Mesothelial cell of epicardium (in vitro differentiated cells): ENCODE measurements at regions not wholly inside any gene's neighbourhood (a gene's known extent, or its start where the extent isn't known, plus 50 kb on each side); places are given as distances from the start of the nearest gene placed in this dataset.
A peak's percentile ranks its signal among the peaks of the same experiment; 100 is the strongest.

Source experiments
- DNase-seq, 2 experiments: peaks; one replicate each; pipeline ENCODE4 v3.0.0; 2021; ENCODE audit warnings: low spot score in 2 of 2; ENCODE audit not compliant: unreplicated experiment in 2 of 2
- H3K27ac Mint-ChIP-seq: 2 replicates; pipeline ENCODE4 v1.8.0; 2021; ENCODE audit warnings: mixed read lengths
- H3K27me3 Mint-ChIP-seq: 2 replicates; pipeline ENCODE4 v1.8.0; 2021; ENCODE audit warnings: low read depth, mixed read lengths
- H3K36me3 Mint-ChIP-seq: 2 replicates; pipeline ENCODE4 v1.8.0; 2021; ENCODE audit warnings: mixed read lengths
- H3K4me1 Mint-ChIP-seq: 2 replicates; pipeline ENCODE4 v1.8.0; 2021; ENCODE audit warnings: mixed read lengths
- H3K4me3 Mint-ChIP-seq: 2 replicates; pipeline ENCODE4 v1.8.0; 2021; ENCODE audit warnings: mild to moderate bottlenecking, moderate library complexity, mixed read lengths
- H3K9me3 Mint-ChIP-seq: 2 replicates; pipeline ENCODE4 v1.8.0; 2021; ENCODE audit warnings: mixed read lengths
- TF ChIP-seq, protein P1 (sequence below): fragments of 200-600 bp; sonication (generic); IDR thresholded peaks from one replicate; pipeline ENCODE4 v1.5.0; 2021; ENCODE audit warnings: antibody characterized with exemption; ENCODE audit not compliant: unreplicated experiment

DNA sequence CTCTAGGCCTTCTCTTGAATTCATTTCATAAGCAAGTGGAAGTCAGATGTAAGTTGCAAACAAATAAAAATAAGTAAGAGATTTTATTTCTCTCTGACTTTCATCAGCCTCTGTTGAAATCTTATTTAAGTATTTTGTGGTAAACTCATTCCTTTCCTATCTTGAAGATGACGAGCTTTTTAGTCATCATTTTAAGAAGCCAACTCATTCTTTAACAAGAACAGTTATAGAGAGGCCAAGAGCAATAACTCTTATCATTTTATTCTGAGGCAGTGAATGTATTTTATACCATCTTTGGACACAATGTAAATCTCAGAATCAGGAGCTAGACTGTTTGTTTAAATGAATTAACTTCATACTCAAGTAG lies 147.5 kb upstream of the MBNL1 start:
- H3K4me1 Mint-ChIP-seq = no peaks in the 10 kb centered on the region
- H3K36me3 Mint-ChIP-seq = no peaks in the 10 kb centered on the region
- H3K9me3 Mint-ChIP-seq = peaks cover 14% of the 10 kb centered on the region
- TF ChIP-seq, protein P1, sequence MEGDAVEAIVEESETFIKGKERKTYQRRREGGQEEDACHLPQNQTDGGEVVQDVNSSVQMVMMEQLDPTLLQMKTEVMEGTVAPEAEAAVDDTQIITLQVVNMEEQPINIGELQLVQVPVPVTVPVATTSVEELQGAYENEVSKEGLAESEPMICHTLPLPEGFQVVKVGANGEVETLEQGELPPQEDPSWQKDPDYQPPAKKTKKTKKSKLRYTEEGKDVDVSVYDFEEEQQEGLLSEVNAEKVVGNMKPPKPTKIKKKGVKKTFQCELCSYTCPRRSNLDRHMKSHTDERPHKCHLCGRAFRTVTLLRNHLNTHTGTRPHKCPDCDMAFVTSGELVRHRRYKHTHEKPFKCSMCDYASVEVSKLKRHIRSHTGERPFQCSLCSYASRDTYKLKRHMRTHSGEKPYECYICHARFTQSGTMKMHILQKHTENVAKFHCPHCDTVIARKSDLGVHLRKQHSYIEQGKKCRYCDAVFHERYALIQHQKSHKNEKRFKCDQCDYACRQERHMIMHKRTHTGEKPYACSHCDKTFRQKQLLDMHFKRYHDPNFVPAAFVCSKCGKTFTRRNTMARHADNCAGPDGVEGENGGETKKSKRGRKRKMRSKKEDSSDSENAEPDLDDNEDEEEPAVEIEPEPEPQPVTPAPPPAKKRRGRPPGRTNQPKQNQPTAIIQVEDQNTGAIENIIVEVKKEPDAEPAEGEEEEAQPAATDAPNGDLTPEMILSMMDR = no peak
- H3K27me3 Mint-ChIP-seq = no peaks in the 10 kb centered on the region
- DNase-seq = no peak
- no peak overlapping the region for H3K4me3 Mint-ChIP-seq
- peak overlapping the region; percentile 7 for H3K27ac Mint-ChIP-seq

DNA sequence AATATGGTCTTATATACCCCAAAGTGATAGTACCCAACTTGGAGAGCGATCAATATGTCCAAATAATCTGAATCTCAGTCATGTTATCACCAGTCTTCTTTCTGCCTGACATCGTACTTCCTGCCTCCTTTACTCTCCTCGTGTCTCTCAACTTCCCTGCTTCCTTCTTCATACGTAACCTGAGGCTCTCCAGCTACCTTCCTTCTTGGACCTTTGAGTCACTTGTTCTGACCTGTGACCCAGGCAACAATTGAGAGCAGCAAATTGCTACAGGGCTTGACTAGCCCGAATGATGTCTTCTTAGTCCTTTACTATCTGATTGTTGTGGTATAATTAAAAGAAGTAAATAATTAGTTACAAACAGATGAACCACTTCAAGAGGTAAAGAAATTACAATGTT lies 145.9 kb upstream of the MBNL1 start:
- no peak for DNase-seq
- H3K9me3 Mint-ChIP-seq = peaks cover under 1% of the 10 kb centered on the region
- TF ChIP-seq, protein P1 = no peak
- H3K4me1 Mint-ChIP-seq = no peaks in the 10 kb centered on the region
- no peaks in the 10 kb centered on the region for H3K36me3 Mint-ChIP-seq
- H3K27me3 Mint-ChIP-seq = no peaks in the 10 kb centered on the region
- H3K4me3 Mint-ChIP-seq = no peak overlapping the region
- no peak overlapping the region for H3K27ac Mint-ChIP-seq

DNA sequence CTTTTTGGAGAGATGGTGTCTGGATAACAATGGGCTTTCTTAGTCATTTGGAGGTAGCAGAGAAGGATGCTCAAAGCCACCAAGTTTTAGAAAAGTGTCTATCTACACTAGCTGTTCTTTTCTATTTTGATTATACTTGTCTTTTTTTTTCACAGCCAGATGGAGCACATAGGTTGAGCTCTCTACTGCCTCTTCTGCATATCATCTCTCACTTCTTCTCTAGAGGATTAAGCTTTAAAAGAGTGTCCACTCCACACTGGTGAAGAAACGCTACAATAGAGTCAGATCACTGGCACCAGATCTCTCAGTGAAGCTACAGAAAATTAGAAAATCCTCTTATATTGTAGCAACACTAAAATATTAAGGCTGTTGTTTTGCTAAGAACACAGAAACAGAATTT lies 145.3 kb upstream of the MBNL1 start:
- no peaks in the 10 kb centered on the region for H3K36me3 Mint-ChIP-seq
- H3K4me3 Mint-ChIP-seq = no peak overlapping the region
- no peaks in the 10 kb centered on the region for H3K27me3 Mint-ChIP-seq
- TF ChIP-seq, protein P1 = no peak
- no peaks in the 10 kb centered on the region for H3K9me3 Mint-ChIP-seq
- H3K27ac Mint-ChIP-seq = no peak overlapping the region
- H3K4me1 Mint-ChIP-seq = no peaks in the 10 kb centered on the region
- no peak for DNase-seq

DNA sequence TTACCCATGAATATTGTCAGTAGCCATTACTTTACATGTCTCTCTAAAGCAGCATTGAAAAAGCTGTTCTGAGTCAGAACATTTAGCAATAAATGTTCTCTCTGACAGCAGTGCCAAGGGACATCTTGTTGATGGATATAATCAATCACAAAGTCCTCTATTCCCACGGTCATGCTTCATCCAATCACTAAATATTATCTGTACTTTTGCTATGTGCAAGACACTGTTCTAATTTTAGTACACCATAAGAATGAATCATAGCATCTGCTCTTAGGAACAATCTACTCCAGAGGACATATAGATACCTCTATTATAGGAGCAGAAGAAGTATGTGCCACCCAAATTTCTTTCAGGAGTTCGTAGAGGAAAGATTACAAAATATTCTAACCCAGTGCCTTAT lies 142.5 kb upstream of the MBNL1 start:
- Mint-ChIP-seq H3K27me3 (no peaks in the 10 kb centered on the region), H3K27ac (no peak overlapping the region), H3K4me3 (no peak overlapping the region), H3K9me3 (no peaks in the 10 kb centered on the region), H3K4me1 (no peaks in the 10 kb centered on the region), H3K36me3 (no peaks in the 10 kb centered on the region)
- TF ChIP-seq, protein P1 = no peak
- DNase-seq = no peak

DNA sequence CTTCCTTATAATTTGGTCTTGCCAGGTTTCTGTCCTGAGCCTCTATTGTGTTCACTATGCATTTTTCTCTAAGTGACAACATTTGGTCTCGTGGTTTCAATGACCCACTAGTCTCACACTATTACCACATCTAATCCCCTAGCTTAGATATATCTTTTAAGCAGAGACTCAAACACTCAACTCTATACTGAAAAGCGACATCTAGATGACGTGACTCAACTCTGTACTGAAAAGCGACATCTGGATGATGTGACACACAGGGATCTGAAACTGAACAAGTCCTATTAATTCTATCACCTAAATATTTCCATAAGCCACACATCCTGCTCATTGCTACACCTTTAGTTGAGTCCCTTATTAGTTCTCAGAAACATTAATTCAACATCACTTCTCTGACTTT lies 141.7 kb upstream of the MBNL1 start:
- Mint-ChIP-seq H3K27ac (no peak overlapping the region), H3K27me3 (no peaks in the 10 kb centered on the region)

More for the DNA sequence above, 141.7 kb upstream of the MBNL1 start:
- Mint-ChIP-seq H3K9me3 (no peaks in the 10 kb centered on the region), H3K36me3 (no peaks in the 10 kb centered on the region), H3K4me1 (no peaks in the 10 kb centered on the region), H3K4me3 (no peak overlapping the region)
- TF ChIP-seq, protein P1 = no peak
- DNase-seq = no peak
